Spleen (tissue), 7 donors: ENCODE measurements at regions not wholly inside any gene's neighbourhood (a gene's known extent, or its start where the extent isn't known, plus 50 kb on each side); places are given as distances from the start of the nearest gene placed in this dataset.

ENCODE experiments used
- POLR2A ChIP-seq, 3 donors: fragments of 450-650 bp; IDR thresholded peaks; one replicate each; pipeline ENCODE4 v1.5.1; 2017; ENCODE audit warnings: antibody characterized with exemption in 3 of 3, mild to moderate bottlenecking in 1 of 3
- POLR2AphosphoS5 ChIP-seq, 3 donors: sonication (generic); formaldehyde crosslinking; IDR thresholded peaks; one replicate each; pipeline ENCODE4 v1.5.1; 2017; ENCODE audit warnings: antibody characterized with exemption in 3 of 3
- TF ChIP-seq, protein P1 (sequence below), 11 experiments: fragments of 200-600 bp in 7 of 11; fragments of 450-650 bp in 4 of 11; sonication (generic) in 4 of 11; IDR thresholded peaks in 8 of 11; conservative IDR thresholded peaks in 3 of 11; 1 replicate in 7 of 11; 2 replicates in 4 of 11; pipeline versions ENCODE4 v1.4.0 to v1.8.0; 2016 to 2021; ENCODE audit warnings: antibody characterized with exemption in 11 of 11, inconsistent platforms in 4 of 11, mild to moderate bottlenecking in 1 of 11
- donor health status: DM: no; HTN: no; CAD: no; lungs with moderate emphysema.
- donor health status: DM: no; HTN: no; CAD: no.
- donor health status: DM: no; HTN: no; CAD: no.

DNA sequence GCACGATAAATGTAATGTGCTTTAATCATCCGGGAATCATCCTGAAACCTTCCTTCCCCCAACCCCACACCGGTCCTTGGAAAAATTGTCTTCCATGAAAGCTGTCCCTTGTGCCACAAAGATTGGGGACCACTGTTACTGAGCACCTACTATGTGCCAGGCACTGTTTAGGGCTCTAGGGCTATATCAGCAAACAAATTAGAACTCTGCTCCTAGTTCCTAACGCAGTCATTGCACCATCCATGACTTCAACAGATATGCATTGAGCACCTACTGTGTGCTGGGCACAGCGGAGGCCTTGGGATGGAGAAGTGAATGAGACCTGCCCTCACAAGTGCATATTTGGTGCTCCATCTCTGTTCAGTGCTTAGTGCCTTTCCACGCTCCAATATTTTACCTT lies 50.3 kb upstream of the BLCAP start:
- TF ChIP-seq, protein P1, sequence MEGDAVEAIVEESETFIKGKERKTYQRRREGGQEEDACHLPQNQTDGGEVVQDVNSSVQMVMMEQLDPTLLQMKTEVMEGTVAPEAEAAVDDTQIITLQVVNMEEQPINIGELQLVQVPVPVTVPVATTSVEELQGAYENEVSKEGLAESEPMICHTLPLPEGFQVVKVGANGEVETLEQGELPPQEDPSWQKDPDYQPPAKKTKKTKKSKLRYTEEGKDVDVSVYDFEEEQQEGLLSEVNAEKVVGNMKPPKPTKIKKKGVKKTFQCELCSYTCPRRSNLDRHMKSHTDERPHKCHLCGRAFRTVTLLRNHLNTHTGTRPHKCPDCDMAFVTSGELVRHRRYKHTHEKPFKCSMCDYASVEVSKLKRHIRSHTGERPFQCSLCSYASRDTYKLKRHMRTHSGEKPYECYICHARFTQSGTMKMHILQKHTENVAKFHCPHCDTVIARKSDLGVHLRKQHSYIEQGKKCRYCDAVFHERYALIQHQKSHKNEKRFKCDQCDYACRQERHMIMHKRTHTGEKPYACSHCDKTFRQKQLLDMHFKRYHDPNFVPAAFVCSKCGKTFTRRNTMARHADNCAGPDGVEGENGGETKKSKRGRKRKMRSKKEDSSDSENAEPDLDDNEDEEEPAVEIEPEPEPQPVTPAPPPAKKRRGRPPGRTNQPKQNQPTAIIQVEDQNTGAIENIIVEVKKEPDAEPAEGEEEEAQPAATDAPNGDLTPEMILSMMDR (IDR thresholded peaks at IDR 0.05 in 8 of 11, conservative IDR thresholded peaks at IDR 0.05 in 3 of 11), result no peak
- TF ChIP-seq POLR2A (IDR thresholded peaks at IDR 0.05) (no peak), POLR2AphosphoS5 (IDR thresholded peaks at IDR 0.05) (no peak)
